GM21529 (cell line): ENCODE measurements at regions not wholly inside any gene's neighbourhood (a gene's known extent, or its start where the extent isn't known, plus 50 kb on each side); places are given as distances from the start of the nearest gene placed in this dataset.

ENCODE experiments used
- ATAC-seq: cut with Tn5 transposase; IDR thresholded peaks from one replicate; pipeline ENCODE4 v1.9.1; 2021; ENCODE audit not compliant: unreplicated experiment

DNA sequence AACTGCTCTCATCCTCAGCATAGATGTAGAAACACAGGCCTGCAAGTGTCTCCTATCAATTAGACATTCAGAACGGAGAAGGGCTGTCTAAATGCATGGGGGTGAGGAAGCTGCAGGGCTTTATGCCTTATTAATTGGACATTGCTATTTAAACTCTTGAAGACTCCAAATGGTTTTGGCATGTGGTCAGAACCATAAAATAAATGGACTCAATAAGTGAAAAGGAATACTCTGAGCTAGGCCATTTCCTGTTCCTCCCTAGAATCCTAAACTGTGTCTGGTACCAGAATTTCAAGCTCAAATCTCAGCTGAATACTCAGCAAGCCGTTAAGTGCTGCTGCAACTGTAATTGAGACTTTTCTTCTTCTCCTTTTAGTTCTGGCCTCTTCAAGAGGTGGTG, 80.4 kb upstream of the C1orf87 start:
- no peak for ATAC-seq

DNA sequence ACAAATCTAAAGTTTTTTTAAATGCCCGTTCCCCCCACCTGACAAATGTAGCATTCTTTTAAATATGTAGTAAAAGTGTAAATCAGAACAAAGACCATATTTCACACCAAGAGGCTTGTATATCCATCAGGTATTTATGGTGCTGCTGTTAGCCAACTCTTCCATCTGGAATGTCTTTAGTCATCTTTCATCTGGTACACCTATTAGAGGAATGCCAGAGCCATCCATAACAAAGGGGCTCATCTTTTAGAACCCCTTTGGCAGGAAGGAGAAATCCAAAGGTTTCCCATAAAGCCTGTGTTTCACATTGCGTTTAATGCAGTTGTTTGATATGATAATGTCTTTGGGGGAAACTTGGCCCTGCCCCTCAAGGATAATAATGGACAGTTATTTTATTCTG, 79.3 kb upstream of the C1orf87 start:
- ATAC-seq: no peak

DNA sequence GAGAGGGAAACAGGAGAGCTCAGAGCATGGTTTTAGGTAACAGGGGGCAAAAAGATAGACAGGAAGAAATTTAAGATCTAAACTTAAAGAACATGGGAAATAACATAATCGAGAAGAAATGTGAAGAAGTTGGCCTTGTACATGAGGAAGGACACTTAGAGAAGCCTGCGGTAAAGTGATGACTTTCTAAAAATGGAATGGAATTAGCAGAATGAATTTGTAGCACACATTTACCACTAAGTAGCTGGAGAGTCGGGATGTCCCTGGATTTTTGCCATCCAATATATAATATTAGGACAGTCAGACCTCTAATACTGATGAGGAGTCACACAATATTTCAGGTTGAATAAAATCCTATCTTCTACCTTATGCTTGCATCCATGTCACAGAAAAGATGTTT, 77.7 kb upstream of the C1orf87 start:
- ATAC-seq: no peak

DNA sequence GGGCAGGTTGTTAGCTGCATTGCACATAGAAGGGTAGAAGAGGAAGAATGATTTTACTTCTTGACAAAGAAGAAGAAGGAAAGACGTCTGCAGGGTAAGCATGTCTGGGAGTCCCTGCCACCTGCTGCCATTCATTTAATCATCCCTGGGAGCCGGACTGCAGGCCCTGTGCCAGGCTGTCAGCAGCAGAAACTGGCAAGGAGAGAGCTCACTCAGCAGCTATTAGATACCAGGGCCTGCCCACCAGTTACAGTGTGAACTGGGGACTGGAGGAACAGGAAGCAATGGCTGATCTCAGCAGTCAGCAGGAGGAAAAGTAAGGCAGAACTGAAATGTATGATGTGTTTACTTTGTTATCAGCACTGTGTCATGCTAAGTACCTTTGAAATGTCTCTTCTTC, 75.7 kb upstream of the C1orf87 start:
- no peak for ATAC-seq

DNA sequence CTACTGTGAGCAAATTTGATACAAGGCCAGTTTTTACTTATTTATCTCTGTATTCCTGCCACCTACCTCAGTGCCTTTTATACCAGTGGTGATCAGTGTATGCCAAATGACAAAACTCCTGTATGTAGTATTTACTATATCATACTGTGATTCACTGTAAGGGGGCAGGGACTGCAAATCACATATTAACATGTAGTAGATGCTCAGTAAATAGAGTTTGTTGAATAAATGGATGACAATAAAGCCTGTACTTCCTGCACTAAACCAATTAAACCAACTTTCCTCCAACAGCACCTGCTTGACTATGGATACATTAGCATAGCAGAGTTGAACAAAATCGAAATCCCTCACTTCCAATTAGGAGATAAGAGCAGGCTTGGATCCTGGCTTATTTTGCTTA, 73.3 kb upstream of the C1orf87 start:
- ATAC-seq: no peak

DNA sequence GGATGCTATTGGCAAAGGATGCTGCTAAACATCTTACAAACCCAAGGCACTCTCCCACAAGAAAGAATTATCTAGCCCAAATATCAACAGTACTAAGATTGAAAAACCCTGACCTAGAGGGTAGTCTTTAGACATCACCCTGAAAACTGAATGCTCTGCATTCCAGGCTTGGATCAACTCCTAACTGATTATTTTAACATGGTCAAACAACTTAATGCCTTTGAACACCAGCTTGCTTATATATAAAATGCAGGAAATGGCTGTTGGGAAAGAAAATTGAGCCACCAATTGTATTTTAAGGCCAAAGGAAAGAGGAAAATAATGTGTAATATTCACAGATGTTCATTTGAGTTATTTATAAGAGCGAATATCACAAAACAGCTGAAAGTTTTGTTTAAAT, 72.2 kb upstream of the C1orf87 start:
- no peak for ATAC-seq

DNA sequence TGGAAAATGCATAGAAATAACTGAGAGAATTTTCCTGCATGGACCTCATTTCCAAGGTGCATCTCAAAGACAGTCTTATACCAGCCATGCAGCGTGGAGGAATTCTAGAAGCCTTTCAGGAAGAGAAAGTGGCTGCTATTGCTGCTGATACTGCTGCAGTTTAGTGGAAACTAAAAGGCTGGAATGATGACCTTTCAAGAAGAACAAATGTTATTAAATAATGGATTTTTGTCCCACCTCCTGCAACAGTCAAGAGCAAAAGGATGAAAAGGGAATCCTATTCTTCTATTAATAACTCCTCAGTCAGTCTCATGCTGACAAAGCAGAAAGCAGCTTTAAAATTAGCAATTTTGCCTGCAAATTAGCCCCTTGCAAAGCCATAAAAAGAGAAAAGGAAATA, 68.2 kb upstream of the C1orf87 start:
- ATAC-seq: no peak

DNA sequence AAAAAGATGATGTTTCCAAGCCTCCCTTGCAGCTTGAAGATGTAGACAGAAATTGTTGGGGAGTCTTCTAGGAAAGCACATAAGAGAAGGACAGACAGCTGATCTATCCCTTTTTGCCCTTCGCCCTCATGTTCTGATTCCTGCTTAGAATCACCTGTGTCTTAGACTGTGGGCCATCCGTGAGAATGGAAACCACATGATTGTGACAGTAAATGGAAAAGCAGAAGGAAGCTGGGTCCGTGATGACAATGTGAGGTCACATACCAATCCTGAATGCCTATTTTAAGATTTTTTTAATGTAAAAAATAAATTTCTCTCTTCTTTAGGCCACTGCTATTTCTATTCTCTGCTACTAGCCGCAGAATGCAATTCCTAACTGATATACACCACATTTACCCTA, 67.7 kb upstream of the C1orf87 start:
- no peak for ATAC-seq

DNA sequence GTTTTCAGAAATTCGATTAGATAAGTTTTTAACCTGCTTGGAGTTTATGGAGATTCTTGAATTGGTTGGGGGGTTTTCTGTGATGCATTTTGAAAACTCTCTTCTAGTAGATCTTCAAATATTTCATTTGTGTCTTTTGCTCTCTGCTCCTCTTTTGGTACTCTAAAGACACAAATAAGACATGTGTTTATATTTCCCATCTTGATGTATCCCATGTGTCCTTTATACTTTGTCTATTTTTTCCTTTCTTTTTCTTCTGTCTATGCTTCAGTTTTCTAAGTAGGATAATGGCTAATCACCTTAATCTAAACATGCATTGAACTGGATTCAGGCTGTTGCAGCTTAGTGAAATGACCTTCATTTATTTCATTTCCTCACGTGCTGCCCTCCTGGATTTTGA, 63.8 kb upstream of the C1orf87 start:
- no peak for ATAC-seq

DNA sequence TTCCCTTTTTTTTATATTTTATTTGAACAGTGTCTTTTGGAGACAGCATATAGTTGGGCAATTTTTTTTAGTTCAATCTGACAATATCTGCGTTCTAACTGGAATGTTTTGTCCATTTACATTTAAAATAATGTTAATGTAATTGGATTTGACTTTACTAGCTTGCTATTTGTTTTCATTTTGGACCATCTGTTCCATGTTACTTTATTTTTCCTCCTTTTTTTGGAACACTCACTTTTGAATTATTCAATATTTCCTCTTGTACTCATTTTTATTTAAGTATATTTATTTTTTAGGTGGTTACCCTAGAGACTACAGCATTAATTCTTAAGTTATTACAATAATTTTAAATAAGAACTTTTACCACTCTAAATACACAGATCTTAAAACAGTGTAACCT, 62.8 kb upstream of the C1orf87 start:
- no peak for ATAC-seq

DNA sequence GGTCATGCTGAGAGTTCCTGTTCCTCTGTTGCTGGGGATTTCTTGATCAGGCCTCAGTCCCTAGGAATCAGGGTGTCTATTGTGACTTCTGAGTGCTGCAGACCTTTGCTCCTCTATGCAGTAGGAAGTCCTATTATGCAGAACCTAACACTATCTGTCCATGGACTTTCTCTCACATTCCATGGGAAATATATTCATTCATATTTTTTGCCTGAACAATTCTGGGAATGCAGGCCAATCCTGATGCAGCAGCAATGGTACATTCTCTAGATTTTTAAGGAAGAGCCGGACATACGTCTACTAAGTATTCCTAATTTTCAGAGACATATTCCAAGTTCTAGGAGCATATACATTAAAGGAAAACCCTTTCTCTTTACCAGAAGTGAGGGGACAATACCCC, 61.1 kb upstream of the C1orf87 start:
- ATAC-seq: no peak

DNA sequence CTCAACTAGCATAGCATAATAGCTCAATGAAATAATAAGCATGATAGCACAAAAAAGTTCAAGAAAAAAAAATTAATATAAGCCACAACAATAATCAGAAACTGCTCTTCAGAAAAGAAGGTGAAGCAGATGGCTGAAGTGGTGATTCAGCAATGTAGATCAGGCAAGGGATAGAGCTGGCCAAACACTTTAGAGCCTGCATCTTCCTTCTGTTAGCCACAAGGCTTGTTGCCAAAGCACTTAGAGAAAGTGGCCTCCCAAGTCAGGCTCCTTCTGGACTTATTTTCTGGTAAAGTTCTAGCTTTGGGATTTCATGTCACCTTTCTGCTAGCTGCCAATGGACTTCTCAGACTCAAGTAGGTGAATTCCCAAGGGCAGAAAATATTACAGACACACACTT, 60.3 kb upstream of the C1orf87 start:
- no peak for ATAC-seq

DNA sequence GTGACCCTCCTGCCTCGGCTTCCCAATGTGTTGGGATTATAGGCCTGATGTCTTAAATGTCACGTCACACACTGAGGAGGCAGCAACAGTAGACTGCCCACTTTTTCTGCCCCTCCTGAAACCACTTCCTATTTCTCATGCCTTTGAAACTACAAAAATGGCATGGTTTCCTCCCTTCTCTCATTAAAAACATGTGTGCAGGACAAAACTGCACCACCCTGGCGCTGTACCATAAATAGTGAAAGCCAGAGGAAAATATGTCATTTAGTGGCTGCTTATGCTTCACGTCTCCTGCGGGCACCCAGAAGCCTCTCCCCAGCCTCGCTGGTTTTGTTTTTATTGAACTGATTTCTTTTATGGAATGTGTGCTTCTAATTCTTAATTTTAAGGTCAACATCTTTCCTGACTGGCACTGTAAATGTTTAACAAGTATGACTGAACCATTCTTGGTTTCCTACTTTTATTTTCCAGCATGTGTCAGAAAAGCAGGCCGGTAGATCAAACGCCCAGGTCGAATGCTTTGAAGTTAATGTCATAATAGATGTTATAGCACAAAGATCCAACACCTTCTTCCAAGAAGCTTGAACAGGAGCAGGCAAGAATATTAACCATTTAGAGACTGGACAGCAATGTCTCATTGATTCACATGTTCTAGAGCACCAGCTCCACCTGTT, 59.6 kb upstream of the C1orf87 start:
- ATAC-seq: no peak

DNA sequence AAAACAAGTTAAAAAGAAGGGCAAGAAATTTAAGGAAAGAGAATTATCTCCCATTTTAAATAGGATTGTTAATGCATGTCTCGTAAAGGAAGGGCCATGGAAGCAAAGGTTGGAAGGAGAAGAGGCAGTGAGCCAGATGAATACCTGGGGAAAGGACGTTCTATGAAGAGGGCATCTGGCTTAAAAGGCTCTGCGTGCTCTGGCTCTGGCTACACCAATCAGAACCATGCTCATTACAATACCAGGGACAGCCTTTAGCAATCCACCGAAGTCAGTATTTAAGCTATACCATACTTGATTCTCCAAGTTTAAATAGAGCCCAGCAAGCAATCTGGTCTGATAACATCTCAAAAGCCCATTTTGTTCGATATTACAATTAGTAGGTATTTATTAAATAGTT, 58.5 kb upstream of the C1orf87 start:
- no peak for ATAC-seq

DNA sequence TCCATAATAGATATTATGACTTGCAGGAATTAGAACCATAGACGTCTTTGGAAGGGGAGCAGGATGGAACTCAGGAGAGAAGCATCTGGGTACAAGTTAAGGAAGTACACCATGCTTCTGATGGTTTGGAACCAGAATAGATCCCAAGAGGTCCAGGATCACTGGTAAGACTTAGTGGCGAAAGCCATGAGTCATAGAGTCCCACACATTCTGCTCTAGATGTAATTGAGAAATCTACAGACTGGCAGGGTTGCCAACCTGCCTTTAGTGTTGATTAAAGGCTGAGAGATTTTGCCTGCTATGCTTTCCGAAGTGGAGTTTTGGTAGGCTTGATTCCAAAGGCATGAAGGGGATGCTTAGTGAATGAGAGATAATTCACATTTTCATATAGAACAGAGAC, 57.1 kb upstream of the C1orf87 start:
- ATAC-seq: no peak

DNA sequence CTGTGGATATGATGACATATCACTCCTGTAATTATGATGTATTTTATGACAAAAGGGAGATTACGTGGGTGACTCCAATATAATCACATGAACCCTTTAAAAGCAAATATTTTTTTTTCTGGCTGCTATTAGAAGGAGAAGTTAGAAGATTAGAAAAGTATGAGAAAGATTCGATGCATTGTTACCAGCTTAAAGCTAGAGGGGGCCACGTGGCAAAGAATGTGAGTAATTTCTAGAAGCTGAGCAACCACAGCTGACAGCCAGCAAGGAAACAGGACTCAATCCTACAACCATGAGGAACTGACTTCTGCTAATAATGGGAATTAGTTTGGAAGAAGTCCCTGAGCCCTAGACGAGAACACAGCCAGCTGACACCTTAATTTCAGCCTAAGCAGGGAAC, 56.3 kb upstream of the C1orf87 start:
- no peak for ATAC-seq

DNA sequence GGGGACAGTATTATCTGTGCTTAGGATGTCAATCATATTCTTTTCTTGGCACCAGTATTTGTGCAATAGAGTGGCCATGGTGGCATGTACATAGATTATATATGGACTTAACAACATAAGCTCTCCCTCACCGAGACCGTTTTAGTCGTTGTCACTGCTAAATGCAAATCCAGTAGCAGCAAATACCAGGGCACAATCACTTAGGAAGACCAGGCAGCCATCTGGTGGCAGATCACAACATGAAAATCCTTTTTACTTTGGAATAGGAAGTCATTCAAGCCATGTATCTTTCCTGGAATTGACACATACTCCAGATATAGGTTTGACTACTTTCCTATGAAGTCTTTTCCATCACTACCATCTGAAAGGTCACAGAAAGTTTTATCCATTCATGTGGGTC, 53.2 kb upstream of the C1orf87 start:
- no peak for ATAC-seq
